Muscle layer of duodenum (tissue), 2 donors: ENCODE measurements at regions not wholly inside any gene's neighbourhood (a gene's known extent, or its start where the extent isn't known, plus 50 kb on each side); places are given as distances from the start of the nearest gene placed in this dataset.

ENCODE experiments used
- H3K27ac ChIP-seq: one replicate; pipeline ENCODE4 v1.7.0; 2013; ENCODE audit warnings: mild to moderate bottlenecking, low read length
- H3K27me3 ChIP-seq: one replicate; pipeline ENCODE4 v1.7.0; 2013; ENCODE audit warnings: low read depth, mild to moderate bottlenecking, control low read depth, low read length
- H3K36me3 ChIP-seq, 2 donors: one replicate each; pipeline ENCODE4 v1.7.0; 2013; ENCODE audit warnings: low read length in 2 of 2, control low read depth in 1 of 2, mild to moderate bottlenecking in 1 of 2; ENCODE audit not compliant: insufficient read depth in 2 of 2, control insufficient read depth in 1 of 2
- H3K4me1 ChIP-seq, 2 donors: one replicate each; pipeline ENCODE4 v1.7.0; 2013; ENCODE audit warnings: low read length in 2 of 2, mild to moderate bottlenecking in 2 of 2, control low read depth in 1 of 2, moderate library complexity in 1 of 2; ENCODE audit not compliant: insufficient read depth in 2 of 2, control insufficient read depth in 1 of 2
- H3K4me3 ChIP-seq, 2 donors: one replicate each; pipeline ENCODE4 v1.7.0; 2013; ENCODE audit warnings: low read length in 2 of 2, low read depth in 1 of 2, mild to moderate bottlenecking in 1 of 2
- H3K9me3 ChIP-seq, 2 donors: one replicate each; pipeline ENCODE4 v1.7.0; 2013; ENCODE audit warnings: low read length in 2 of 2, control low read depth in 1 of 2, mild to moderate bottlenecking in 1 of 2; ENCODE audit not compliant: control insufficient read depth in 1 of 2
- donor health status: healthy.

DNA sequence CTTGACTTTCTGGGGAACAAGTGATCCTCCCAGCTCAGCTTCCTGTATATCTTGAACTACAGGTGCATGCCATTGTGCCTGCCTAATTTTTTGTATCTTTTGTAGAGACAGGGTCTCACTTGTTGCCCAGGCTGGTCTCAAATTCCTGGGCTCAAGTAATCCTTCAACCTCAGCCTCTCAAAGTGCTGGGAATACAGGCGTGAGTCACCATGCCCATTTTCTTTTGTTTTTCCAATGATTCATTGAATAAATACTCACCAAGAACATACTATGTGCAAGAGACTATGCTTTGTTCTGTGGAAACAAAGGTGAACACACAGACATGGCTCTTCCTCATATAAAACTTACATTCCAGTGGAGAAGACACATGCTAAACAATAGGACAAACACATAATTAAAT, 407.8 kb upstream of the DAB1 start:
- Histone ChIP-seq H3K4me3 (no peak overlapping the region), H3K4me1 (no peaks in the 10 kb centered on the region), H3K36me3 (no peaks in the 10 kb centered on the region), H3K27me3 (no peaks in the 10 kb centered on the region), H3K27ac (no peak overlapping the region), H3K9me3 (no peaks in the 10 kb centered on the region)

DNA sequence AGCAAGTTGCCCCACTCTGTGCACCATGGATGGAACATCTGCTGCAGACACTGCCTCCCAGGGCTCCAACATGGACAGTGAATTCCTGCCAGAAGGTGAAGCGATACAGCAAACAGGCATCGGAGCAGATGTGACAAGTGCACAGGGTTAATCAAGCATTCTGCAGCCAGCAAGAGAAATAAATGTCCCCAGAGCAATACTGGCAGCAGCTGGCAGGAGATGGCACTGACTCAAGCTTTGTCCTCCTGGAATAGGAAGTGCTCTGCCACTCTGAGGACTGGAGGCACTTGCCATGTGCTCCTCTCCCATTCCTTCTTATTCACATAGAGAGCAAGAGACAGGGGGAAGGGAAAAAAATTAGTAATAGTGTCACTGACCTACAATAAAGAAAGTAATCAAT, 402.7 kb upstream of the DAB1 start:
- H3K4me3 ChIP-seq = no peak overlapping the region
- no peaks in the 10 kb centered on the region for H3K4me1 ChIP-seq
- no peak overlapping the region for H3K27ac ChIP-seq
- no peaks in the 10 kb centered on the region for H3K36me3 ChIP-seq
- H3K27me3 ChIP-seq = no peaks in the 10 kb centered on the region
- H3K9me3 ChIP-seq = no peaks in the 10 kb centered on the region

DNA sequence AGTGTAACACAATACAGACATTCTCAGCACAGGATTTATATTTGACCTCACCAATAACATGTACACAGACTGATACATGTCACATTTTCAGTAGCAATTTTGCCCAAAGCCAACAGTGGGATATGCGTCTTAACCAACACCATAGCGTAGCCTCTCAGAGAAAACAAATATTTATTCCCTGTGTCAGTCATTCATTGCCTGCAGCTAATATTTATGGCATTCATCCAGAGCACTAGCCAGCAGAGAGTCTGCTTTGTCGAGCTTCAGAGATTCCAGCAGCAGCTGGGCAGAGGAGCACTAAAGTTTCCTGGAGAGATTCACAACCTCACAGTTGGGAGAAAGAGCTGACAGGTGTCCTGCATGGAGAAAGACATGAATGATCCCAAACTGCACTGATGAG, 400.7 kb upstream of the DAB1 start:
- Histone ChIP-seq H3K9me3 (no peaks in the 10 kb centered on the region), H3K27me3 (no peaks in the 10 kb centered on the region), H3K27ac (no peak overlapping the region), H3K4me3 (no peak overlapping the region), H3K36me3 (no peaks in the 10 kb centered on the region), H3K4me1 (no peaks in the 10 kb centered on the region)

DNA sequence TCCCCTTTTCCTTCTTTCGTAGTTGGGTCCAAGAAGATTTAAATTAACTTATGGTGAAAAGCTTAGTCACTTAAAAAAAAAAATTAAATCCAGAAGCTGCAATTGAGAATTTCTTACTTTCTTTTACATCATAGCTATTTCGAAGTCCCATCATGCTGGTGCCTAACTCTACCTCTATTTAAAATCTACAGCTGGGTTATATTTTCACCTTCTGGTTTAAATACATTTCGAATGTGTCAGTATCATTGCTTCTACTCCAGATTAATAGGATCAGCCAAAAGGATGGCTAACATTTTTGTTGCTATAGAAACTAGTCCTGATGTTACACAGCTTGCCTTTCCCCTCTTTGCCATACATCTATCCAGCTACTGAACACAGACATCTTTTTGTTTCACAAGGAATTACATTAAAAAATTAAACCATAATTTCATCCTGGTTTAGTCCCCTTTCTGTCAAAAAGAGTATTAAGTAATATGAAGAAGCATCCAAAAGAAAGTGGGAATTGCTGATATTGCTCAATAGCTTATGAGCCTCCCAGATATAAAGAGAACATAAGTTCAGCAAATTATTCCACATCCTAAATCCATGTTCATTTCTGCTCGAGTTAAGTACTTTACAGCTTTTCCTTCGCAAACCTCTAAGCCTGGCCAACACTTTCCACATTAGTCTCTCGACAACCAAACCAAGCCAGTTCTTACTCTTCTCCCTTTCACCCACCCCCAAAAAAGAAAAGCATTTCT, 396.7 kb upstream of the DAB1 start:
- no peak overlapping the region for H3K27ac ChIP-seq
- no peaks in the 10 kb centered on the region for H3K4me1 ChIP-seq

DNA sequence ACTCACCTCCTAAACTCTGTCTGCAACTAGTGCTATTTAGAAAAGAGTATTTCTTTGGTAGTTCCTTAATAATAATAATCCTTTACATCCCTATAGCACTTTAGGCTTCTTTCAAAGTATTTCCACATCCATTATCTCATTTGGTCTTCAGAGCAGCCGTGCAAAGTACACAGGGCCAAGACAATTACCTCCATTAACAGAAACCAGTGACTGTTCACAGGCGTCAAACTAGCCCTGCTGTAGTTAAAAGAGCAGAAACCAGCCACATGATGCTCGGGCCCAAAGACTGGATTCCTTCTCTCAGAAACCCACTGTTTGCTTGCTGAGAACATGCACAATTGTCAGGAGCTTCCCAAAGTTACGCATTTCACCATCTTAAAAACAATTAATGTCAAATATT, 396.0 kb upstream of the DAB1 start:
- Histone ChIP-seq H3K27me3 (no peaks in the 10 kb centered on the region), H3K36me3 (no peaks in the 10 kb centered on the region), H3K4me1 (no peaks in the 10 kb centered on the region), H3K4me3 (no peak overlapping the region), H3K27ac (no peak overlapping the region), H3K9me3 (no peaks in the 10 kb centered on the region)

More for the DNA sequence above, 396.7 kb upstream of the DAB1 start:
- H3K36me3 ChIP-seq = no peaks in the 10 kb centered on the region
- no peaks in the 10 kb centered on the region for H3K9me3 ChIP-seq
- no peaks in the 10 kb centered on the region for H3K27me3 ChIP-seq
- no peak overlapping the region for H3K4me3 ChIP-seq

DNA sequence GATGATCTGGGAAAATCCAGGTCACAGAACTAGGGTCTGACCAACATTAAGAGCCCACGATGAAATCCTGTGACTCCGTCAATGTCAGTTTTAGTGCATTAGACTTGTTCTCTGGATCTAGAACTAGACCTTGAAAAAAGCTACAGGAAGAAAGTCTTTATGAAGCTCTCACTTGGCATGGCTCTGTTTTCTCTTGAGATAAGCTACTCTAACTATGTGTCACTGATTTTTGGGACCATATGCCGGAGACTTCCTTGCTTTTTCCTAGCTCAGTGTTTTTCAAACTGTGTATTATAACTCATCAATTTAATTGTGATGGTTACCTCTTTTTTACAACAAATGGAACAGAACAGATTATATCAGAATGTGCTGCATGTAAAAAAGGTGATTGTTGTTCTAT, 379.7 kb upstream of the DAB1 start:
- Histone ChIP-seq H3K36me3 (no peaks in the 10 kb centered on the region), H3K4me3 (no peak overlapping the region), H3K4me1 (no peaks in the 10 kb centered on the region), H3K27me3 (no peaks in the 10 kb centered on the region), H3K9me3 (no peaks in the 10 kb centered on the region), H3K27ac (no peak overlapping the region)

DNA sequence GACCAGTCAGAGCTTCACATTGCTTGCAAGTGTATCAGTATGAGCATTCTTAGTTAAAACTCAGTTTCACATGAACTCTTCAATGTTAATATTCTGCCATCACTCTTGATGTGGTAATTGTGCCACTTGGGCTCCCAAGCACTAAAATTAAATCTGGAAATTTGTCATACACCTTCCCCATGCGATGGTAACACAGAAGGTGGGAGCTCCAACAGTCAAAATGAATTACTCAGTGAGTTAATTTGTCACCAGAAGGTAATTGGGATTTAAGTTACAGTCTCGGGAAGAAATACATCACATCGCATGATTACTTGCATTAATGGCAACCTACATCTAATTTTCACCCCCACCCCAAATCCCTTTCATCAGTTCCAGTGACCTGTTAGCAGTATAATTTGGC, 376.5 kb upstream of the DAB1 start:
- Histone ChIP-seq H3K4me1 (no peaks in the 10 kb centered on the region), H3K27me3 (no peaks in the 10 kb centered on the region), H3K4me3 (no peak overlapping the region), H3K36me3 (no peaks in the 10 kb centered on the region), H3K9me3 (no peaks in the 10 kb centered on the region), H3K27ac (no peak overlapping the region)

DNA sequence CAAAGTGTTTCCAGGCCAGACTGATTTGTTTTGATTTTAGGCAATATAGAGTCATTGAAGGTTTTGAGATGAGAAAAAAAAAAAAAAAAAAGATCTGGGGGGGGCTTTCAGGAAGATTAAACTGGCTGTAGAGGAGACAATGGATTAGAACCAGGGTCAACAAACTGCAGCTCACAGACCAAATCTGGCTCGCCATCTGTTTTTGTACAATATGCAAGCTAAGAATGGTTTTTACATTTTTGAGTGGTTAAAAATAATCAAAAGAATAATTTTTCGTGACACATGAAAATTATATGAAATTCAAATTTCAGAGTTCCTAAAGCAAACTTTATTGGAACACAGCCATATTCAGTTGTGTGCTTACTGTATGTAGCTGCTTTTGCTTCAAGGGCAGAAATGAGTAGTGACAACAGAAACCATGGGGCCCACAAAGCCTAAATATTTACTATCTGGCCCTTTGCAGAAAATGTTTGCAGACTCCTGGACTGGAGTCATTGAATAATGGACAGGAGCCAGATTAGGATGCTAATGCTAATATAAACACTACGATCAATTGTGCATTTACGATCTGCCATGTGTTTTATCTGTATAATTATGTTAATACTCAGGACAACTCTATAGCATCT, 375.7 kb upstream of the DAB1 start:
- H3K4me1 ChIP-seq = no peaks in the 10 kb centered on the region
- no peaks in the 10 kb centered on the region for H3K27me3 ChIP-seq
- H3K36me3 ChIP-seq = no peaks in the 10 kb centered on the region
- H3K27ac ChIP-seq = no peak overlapping the region
- H3K9me3 ChIP-seq = no peaks in the 10 kb centered on the region
- H3K4me3 ChIP-seq = no peak overlapping the region

DNA sequence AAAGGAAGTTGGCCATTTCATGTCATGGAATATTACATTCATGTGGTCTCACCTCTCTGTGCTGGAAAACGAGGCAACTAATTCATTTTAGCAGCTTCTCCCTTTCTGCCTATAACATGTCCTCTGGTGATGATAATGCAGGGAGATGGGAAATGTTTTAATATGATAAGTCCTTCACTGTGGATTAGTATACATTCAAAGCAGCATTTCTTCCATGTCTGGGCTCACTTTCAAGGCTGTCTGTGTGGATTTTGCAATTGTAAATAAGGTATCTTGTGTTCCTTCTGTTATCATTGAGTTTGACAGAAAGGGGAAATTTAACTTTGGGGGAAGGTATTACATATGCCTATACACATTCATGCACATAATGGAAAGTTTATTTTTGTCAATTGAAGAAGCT, 374.7 kb upstream of the DAB1 start:
- no peak overlapping the region for H3K27ac ChIP-seq
- no peaks in the 10 kb centered on the region for H3K4me1 ChIP-seq
- H3K36me3 ChIP-seq = no peaks in the 10 kb centered on the region
- H3K4me3 ChIP-seq = no peak overlapping the region
- H3K27me3 ChIP-seq = no peaks in the 10 kb centered on the region
- no peaks in the 10 kb centered on the region for H3K9me3 ChIP-seq

DNA sequence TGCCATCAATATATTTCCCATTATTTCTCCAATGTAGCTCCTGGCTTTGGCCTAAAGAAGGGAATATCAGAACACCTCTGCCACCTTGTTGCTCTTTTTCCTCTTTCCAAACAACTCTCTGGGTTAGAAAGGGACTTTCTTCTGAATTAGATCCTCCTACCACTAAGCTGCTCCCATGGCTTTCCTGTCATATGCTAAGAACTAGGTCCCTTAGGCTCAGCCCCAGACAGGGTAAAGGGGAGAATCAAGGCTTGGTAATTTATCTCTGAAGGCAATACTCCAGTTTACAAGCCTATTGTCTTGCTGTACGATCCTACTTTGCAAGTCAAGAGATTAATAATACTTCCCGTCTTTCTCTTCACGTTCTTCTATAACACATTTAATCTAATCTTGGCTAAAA, 373.2 kb upstream of the DAB1 start:
- no peak overlapping the region for H3K4me3 ChIP-seq
- no peaks in the 10 kb centered on the region for H3K27me3 ChIP-seq
- no peaks in the 10 kb centered on the region for H3K4me1 ChIP-seq
- no peak overlapping the region for H3K27ac ChIP-seq
- H3K36me3 ChIP-seq = no peaks in the 10 kb centered on the region
- no peaks in the 10 kb centered on the region for H3K9me3 ChIP-seq

DNA sequence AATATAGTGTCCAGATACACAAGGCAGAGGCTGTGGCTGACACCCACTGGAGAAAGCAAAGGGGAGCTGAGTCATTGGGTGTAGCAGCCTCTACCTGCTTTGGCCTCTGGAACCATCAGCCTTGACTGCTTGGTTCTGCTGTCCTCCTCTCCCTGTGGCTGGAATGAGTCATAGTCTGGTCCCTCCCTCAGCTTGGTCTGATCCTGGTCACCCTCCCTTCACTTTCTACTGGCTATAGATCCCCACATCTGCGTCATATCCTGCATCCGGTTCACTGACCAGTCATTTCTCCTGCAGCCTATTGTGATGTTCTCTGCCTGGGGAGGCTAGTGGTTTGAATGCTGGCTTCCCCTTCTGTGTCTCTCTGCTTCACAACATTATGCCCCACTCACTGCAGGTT, 372.8 kb upstream of the DAB1 start:
- Histone ChIP-seq H3K4me3 (no peak overlapping the region), H3K4me1 (no peaks in the 10 kb centered on the region)

DNA sequence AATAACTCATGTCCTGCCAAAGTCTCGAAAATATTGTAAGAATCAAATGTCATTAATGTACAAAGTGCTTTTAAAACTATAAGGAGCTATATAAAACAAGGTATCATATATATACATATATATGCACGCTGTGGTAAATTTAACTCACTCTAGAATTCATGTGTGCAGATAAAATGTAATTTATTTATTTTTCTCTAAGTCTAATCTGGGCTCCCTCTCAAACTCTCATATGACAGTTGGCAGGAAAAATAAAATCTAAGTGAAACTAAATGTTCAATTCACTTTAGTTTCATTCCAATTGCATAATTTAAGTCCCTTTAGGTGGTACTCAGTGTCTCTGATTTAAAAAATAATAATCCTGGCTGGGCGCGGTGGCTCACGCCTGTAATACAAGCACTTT, 372.0 kb upstream of the DAB1 start:
- H3K27me3 ChIP-seq = no peaks in the 10 kb centered on the region
- no peaks in the 10 kb centered on the region for H3K4me1 ChIP-seq
- H3K9me3 ChIP-seq = no peaks in the 10 kb centered on the region
- H3K27ac ChIP-seq = no peak overlapping the region
- no peak overlapping the region for H3K4me3 ChIP-seq
- H3K36me3 ChIP-seq = no peaks in the 10 kb centered on the region

More for the DNA sequence above, 372.8 kb upstream of the DAB1 start:
- Histone ChIP-seq H3K9me3 (no peaks in the 10 kb centered on the region), H3K27me3 (no peaks in the 10 kb centered on the region), H3K27ac (no peak overlapping the region), H3K36me3 (no peaks in the 10 kb centered on the region)
